HFFc6 (cell line): ENCODE measurements at regions not wholly inside any gene's neighbourhood (a gene's known extent, or its start where the extent isn't known, plus 50 kb on each side); places are given as distances from the start of the nearest gene placed in this dataset.
"Not testable (repeated sequence)": the region's sequence is repeated elsewhere in the genome, so short reads cannot be mapped to it uniquely, and the experiment has no call there.

Experiments used
- DNase-seq: peaks from one replicate; pipeline ENCODE4 v3.0.0-alpha.2; 2018
- H3K27ac Mint-ChIP-seq: 2 replicates; pipeline ENCODE4 v1.8.0; 2020; ENCODE audit warnings: mild to moderate bottlenecking, mixed read lengths
- H3K27me3 Mint-ChIP-seq: 2 replicates; pipeline ENCODE4 v1.8.0; 2021; ENCODE audit warnings: mild to moderate bottlenecking, moderate library complexity, mixed read lengths; ENCODE audit not compliant: insufficient read depth
- H3K36me3 Mint-ChIP-seq: 2 replicates; pipeline ENCODE4 v1.8.0; 2021; ENCODE audit warnings: low read depth, mixed read lengths
- H3K4me1 Mint-ChIP-seq: 2 replicates; pipeline ENCODE4 v1.8.0; 2020; ENCODE audit warnings: low read depth, mixed read lengths
- H3K4me3 Mint-ChIP-seq: 2 replicates; pipeline ENCODE4 v1.8.0; 2020; ENCODE audit warnings: mild to moderate bottlenecking, moderate library complexity, mixed read lengths
- H3K9me3 Mint-ChIP-seq: 2 replicates; pipeline ENCODE4 v1.8.0; 2020; ENCODE audit warnings: mild to moderate bottlenecking, mixed read lengths
- TF ChIP-seq, protein P1 (sequence below): fragments of 200-600 bp; sonication (generic); IDR thresholded peaks from 2 replicates; pipeline ENCODE4 v1.5.0; 2021; ENCODE audit warnings: antibody characterized with exemption, mild to moderate bottlenecking

DNA sequence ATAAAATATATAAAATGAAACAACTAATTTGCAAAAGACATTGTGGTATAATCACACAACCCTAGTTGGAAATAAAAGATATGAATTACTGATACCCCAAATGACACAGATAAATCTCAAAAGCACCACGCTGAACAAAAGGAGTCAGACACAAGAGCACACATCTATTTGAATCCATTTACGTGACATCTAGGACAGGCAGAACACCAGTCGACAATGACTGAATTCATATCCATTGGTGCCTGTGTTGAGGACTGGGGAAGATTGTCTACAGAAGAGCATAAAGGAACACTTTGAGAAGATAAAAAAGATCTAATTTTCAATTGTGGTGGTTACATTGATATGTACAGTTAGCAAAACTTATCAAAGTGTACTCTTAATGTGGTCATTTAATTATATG lies 874.1 kb downstream of the LTN1 start:
- Mint-ChIP-seq H3K4me3 (no peak overlapping the region), H3K36me3 (no peaks in the 10 kb centered on the region), H3K27ac (no peak overlapping the region), H3K4me1 (no peaks in the 10 kb centered on the region), H3K27me3 (no peaks in the 10 kb centered on the region), H3K9me3 (no peaks in the 10 kb centered on the region)
- DNase-seq: no peak
- TF ChIP-seq, protein P1, sequence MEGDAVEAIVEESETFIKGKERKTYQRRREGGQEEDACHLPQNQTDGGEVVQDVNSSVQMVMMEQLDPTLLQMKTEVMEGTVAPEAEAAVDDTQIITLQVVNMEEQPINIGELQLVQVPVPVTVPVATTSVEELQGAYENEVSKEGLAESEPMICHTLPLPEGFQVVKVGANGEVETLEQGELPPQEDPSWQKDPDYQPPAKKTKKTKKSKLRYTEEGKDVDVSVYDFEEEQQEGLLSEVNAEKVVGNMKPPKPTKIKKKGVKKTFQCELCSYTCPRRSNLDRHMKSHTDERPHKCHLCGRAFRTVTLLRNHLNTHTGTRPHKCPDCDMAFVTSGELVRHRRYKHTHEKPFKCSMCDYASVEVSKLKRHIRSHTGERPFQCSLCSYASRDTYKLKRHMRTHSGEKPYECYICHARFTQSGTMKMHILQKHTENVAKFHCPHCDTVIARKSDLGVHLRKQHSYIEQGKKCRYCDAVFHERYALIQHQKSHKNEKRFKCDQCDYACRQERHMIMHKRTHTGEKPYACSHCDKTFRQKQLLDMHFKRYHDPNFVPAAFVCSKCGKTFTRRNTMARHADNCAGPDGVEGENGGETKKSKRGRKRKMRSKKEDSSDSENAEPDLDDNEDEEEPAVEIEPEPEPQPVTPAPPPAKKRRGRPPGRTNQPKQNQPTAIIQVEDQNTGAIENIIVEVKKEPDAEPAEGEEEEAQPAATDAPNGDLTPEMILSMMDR: no peak

DNA sequence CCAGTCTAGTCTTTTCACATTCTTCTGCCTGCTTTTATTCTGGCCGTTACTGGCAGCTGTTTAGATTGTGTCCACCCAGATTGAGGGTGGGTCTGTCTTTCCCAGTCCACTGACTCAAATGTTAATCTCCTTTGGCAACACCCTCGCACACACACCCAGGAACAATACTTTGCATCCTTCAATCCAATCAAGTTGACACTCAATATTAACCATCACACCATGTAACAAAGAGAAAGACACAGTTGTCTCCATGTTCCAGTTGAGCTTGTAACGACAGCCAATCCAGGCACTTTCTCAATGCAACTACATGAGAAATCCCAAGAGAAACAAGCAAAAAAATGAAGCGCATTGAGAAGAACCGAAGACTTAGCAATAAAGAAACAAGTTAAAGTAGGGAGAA lies 877.7 kb downstream of the LTN1 start:
- H3K4me1 Mint-ChIP-seq: peaks cover 16% of the 10 kb centered on the region
- not testable (repeated sequence) for H3K27ac Mint-ChIP-seq

DNA sequence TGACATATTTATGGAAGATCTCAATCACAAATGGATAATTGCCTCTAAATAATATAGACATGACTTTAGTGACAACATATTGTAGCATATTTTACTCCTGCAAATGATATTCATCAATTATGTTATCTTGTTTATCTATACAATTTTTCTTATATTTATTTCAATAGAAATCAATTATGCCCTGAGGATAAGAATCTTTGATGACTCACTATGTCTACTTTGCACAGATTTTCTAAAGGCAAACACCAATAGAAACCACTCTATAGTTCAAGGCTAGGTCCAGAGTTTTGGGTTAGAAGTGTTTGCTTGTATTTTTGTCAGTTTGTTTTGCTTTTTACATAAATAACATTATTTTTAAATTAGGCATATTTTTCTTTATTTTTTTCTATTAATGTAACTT lies 879.0 kb downstream of the LTN1 start:
- TF ChIP-seq, protein P1: no peak
- no peaks in the 10 kb centered on the region; the same call in 1 of the 2 replicates for H3K27me3 Mint-ChIP-seq
- H3K4me3 Mint-ChIP-seq: no peak overlapping the region
- peaks cover 16% of the 10 kb centered on the region for H3K4me1 Mint-ChIP-seq
- no peak for DNase-seq
- no peaks in the 10 kb centered on the region for H3K36me3 Mint-ChIP-seq
- peaks cover 4% of the 10 kb centered on the region; the same call in 1 of the 2 replicates for H3K9me3 Mint-ChIP-seq
- no peak overlapping the region for H3K27ac Mint-ChIP-seq

More for the DNA sequence above, 877.7 kb downstream of the LTN1 start:
- not testable (repeated sequence) for DNase-seq, H3K9me3 Mint-ChIP-seq, H3K27me3 Mint-ChIP-seq, H3K4me3 Mint-ChIP-seq, H3K36me3 Mint-ChIP-seq

DNA sequence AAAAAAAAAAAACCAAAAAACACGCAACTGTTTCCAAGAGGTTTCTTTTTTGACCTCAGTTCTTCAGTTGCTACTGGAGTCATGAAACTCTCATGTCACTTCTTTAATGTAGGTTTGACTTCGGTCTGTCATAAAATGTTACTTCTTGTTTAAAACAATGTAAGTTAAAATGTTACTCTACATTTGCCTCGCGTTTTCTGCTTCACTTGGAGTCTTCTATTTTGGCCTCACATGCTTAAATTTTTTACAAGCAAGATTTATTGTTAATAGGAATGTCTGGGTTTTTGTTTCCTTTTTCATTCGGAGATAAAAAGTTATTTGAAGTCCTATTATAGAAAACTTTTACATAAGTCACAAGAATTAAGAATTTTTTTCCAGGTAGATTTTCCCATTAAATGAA lies 880.2 kb downstream of the LTN1 start:
- Mint-ChIP-seq H3K4me3 (no peak overlapping the region), H3K4me1 (peaks cover 16% of the 10 kb centered on the region), H3K36me3 (no peaks in the 10 kb centered on the region), H3K27ac (no peak overlapping the region), H3K27me3 (no peaks in the 10 kb centered on the region; the same call in 1 of the 2 replicates), H3K9me3 (peaks cover 4% of the 10 kb centered on the region; the same call in 1 of the 2 replicates)
- DNase-seq: no peak
- TF ChIP-seq, protein P1: no peak

DNA sequence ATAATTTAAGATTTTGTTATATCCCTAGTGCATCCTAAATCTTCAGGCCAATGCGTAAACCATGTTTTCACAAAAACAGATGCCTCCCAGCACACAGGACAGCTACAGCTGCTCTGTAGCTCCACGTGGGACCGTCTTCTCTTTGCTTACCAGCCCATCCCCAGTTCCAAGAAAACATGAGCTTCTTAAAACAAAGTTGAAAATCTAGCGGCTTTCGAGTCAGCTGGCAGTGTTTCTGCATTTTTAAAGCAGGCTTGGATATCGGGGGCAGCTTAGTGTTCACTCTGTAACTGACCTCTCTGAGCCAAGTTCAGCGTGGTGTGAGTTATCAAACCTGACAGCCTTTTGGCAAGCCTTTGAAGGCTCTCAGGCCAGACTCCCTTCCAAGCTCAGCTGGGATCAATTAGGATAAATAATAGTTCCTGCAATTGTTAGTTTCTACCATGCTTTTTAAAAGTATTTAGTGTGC lies 881.5 kb downstream of the LTN1 start:
- TF ChIP-seq, protein P1: no peak
- Mint-ChIP-seq H3K27me3 (no peaks in the 10 kb centered on the region; the same call in 1 of the 2 replicates), H3K4me3 (peak overlapping the region; percentile 79), H3K4me1 (peaks cover 16% of the 10 kb centered on the region), H3K27ac (peak overlapping the region; percentile 31), H3K36me3 (no peaks in the 10 kb centered on the region), H3K9me3 (peaks cover 4% of the 10 kb centered on the region; the same call in 1 of the 2 replicates)
- peak; percentile 48 for DNase-seq

DNA sequence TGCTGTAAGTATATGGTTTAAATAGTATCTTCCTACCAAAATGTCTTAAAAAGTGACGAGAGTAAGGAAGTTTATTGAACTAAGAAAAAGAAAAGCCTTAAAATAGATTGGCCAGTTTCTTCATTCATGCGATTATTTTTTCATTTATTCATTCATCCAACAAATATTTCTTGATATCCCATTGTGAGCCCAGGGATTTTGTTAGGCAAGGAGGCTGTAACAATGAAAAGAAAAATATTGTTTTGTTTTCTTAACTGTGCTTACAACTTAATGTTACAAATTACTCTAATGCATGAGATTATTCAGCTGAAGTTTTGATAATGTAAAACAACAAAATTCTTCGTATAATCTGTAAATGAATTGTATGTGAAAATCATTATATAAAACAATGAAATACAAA lies 882.0 kb downstream of the LTN1 start:
- peaks cover 4% of the 10 kb centered on the region; the same call in 1 of the 2 replicates for H3K9me3 Mint-ChIP-seq

More for the DNA sequence above, 882.0 kb downstream of the LTN1 start:
- no peaks in the 10 kb centered on the region; the same call in 1 of the 2 replicates for H3K27me3 Mint-ChIP-seq
- no peaks in the 10 kb centered on the region for H3K36me3 Mint-ChIP-seq
- peak overlapping the region; percentile 79; the same call in 1 of the 2 replicates for H3K4me3 Mint-ChIP-seq
- TF ChIP-seq, protein P1: no peak
- no peak for DNase-seq
- H3K4me1 Mint-ChIP-seq: peaks cover 16% of the 10 kb centered on the region
- no peak overlapping the region for H3K27ac Mint-ChIP-seq
